MCF 10A (cell line): ENCODE measurements at regions not wholly inside any gene's neighbourhood (a gene's known extent, or its start where the extent isn't known, plus 50 kb on each side); places are given as distances from the start of the nearest gene placed in this dataset.

Experiments
- BruUV-seq: library from RNA; stranded (reverse); fragments of 400-500 nt; replicated peaks from 2 replicates; lab custom pipeline; 2021; lab: Mats Ljungman, UMichigan
- CTCF ChIA-PET: fragments of 300-600 bp; sonication (Branson Sonifier 250); formaldehyde crosslinking; extraction: SDS; loops from one replicate; lab custom pipeline; 2021; ENCODE audit warnings: antibody characterized with exemption, inconsistent platforms; lab: Yijun Ruan, JAX
- POLR2A ChIA-PET: fragments of 300-600, 350-650 bp; sonication (Branson Sonifier 250); formaldehyde crosslinking; extraction: SDS; loops from one replicate; lab custom pipeline; 2020; ENCODE audit warnings: antibody characterized with exemption, inconsistent platforms; lab: Yijun Ruan, JAX
- DNase-seq: peaks from one replicate; pipeline ENCODE4 v3.0.0-alpha.2; 2018; ENCODE audit not compliant: unreplicated experiment
- H3K27ac Mint-ChIP-seq: one replicate; pipeline ENCODE4 v1.8.0; 2022; ENCODE audit warnings: mild to moderate bottlenecking, low read depth, mixed read lengths; ENCODE audit not compliant: unreplicated experiment
- H3K27me3 Mint-ChIP-seq: one replicate; pipeline ENCODE4 v1.8.0; 2022; ENCODE audit warnings: mixed read lengths; ENCODE audit not compliant: insufficient read depth, unreplicated experiment
- H3K36me3 Mint-ChIP-seq: one replicate; pipeline ENCODE4 v1.8.0; 2022; ENCODE audit warnings: mild to moderate bottlenecking, moderate library complexity, mixed read lengths; ENCODE audit not compliant: insufficient read depth, unreplicated experiment
- H3K4me1 Mint-ChIP-seq: one replicate; pipeline ENCODE4 v1.8.0; 2022; ENCODE audit warnings: mixed read lengths; ENCODE audit not compliant: insufficient read depth, unreplicated experiment
- H3K4me3 Mint-ChIP-seq: one replicate; pipeline ENCODE4 v1.8.0; 2022; ENCODE audit warnings: mild to moderate bottlenecking, moderate library complexity, mixed read lengths; ENCODE audit not compliant: unreplicated experiment
- H3K9me3 Mint-ChIP-seq: one replicate; pipeline ENCODE4 v1.8.0; 2022; ENCODE audit warnings: mixed read lengths; ENCODE audit not compliant: unreplicated experiment
- intact Hi-C: fragments of 100-400 bp; cut with micrococcal nuclease; formaldehyde crosslinking; loops from 2 replicates; pipeline ENCODE4 v1.14.1; 2022
- TF ChIP-seq, protein P1 (sequence below): fragments of 200-600 bp; IDR thresholded peaks from one replicate; pipeline ENCODE4 v1.8.0; 2022; ENCODE audit warnings: antibody characterized with exemption, mild to moderate bottlenecking; ENCODE audit not compliant: unreplicated experiment

DNA sequence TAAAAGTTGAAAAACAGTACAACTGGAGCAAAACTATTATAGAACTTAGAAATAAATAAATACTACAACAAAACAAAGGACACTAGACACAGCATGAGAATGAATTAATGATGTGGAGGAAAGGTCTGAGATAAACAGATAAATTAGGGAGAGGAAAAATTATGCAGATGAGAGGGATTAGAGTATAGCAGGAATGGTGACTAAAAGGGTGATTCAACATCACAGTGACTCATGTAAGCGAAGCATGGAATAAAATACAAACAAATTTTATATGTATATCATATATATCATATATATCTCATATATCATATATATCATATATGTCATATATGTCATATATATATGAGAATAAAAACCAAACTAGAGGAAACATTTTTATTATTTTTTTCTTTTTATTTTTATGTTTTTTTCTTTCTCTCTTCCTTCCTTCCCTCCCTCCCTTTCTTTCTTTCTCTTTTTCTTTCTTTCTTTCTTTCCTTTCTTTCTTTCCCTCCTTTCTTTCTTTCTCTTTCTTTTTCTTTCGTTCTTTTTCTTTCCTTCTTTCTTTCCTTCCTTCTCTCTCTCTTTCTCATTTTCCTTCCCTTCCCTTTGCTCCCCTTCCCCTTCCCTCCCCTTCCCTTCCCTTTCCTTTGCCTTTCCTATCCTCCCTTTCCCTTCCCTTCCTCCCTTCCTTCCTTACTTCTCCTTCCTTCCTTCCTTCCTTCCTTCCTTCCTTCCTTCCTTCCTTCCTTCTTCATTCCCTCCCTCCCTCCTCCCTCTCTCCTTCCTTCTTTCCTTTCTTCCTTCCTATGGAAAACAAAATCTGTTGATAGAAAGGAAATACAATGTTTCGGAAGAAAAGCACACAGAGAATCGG is 1014.6 kb downstream of the GRIK2 start:
- Mint-ChIP-seq H3K9me3 (no peaks in the 10 kb centered on the region), H3K27ac (no peak overlapping the region), H3K4me3 (no peak overlapping the region), H3K4me1 (no peaks in the 10 kb centered on the region), H3K36me3 (no peaks in the 10 kb centered on the region), H3K27me3 (no peaks in the 10 kb centered on the region)
- no peak for DNase-seq
- POLR2A ChIA-PET = no interaction called here
- intact Hi-C loops = no loop called here
- CTCF ChIA-PET = no interaction called here
- TF ChIP-seq, protein P1, sequence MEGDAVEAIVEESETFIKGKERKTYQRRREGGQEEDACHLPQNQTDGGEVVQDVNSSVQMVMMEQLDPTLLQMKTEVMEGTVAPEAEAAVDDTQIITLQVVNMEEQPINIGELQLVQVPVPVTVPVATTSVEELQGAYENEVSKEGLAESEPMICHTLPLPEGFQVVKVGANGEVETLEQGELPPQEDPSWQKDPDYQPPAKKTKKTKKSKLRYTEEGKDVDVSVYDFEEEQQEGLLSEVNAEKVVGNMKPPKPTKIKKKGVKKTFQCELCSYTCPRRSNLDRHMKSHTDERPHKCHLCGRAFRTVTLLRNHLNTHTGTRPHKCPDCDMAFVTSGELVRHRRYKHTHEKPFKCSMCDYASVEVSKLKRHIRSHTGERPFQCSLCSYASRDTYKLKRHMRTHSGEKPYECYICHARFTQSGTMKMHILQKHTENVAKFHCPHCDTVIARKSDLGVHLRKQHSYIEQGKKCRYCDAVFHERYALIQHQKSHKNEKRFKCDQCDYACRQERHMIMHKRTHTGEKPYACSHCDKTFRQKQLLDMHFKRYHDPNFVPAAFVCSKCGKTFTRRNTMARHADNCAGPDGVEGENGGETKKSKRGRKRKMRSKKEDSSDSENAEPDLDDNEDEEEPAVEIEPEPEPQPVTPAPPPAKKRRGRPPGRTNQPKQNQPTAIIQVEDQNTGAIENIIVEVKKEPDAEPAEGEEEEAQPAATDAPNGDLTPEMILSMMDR = no peak
- no TSS peak for BruUV-seq

GRCh38 chr6:102405860-102406259 is 1012.4 kb downstream of the GRIK2 start:
- no TSS peak for BruUV-seq
- ChIA-PET CTCF (no interaction called here), POLR2A (no interaction called here)
- Mint-ChIP-seq H3K27me3 (no peaks in the 10 kb centered on the region), H3K36me3 (no peaks in the 10 kb centered on the region), H3K9me3 (no peaks in the 10 kb centered on the region), H3K27ac (no peak overlapping the region), H3K4me1 (no peaks in the 10 kb centered on the region), H3K4me3 (no peak overlapping the region)
- no peak for DNase-seq
- TF ChIP-seq, protein P1 = no peak
- intact Hi-C loops = no loop called here

- POLR2A ChIA-PET = no interaction called here
These were observed 1009.3 kb downstream of the GRIK2 start for GRCh38 chr6:102402635-102403329.

More at GRCh38 chr6:102402635-102403329, 1009.3 kb downstream of the GRIK2 start:
- no peak for DNase-seq
- no TSS peak for BruUV-seq
- H3K4me3 Mint-ChIP-seq = no peak overlapping the region
- H3K27ac Mint-ChIP-seq = no peak overlapping the region
- CTCF ChIA-PET = no interaction called here
- peaks cover 10% of the 10 kb centered on the region for H3K4me1 Mint-ChIP-seq
- no peaks in the 10 kb centered on the region for H3K36me3 Mint-ChIP-seq
- peaks cover 9% of the 10 kb centered on the region for H3K9me3 Mint-ChIP-seq
- intact Hi-C loops = no loop called here
- TF ChIP-seq, protein P1 = no peak
- no peaks in the 10 kb centered on the region for H3K27me3 Mint-ChIP-seq
